ENCODE measurements at regions not wholly inside any gene's neighbourhood (a gene's known extent, or its start where the extent isn't known, plus 50 kb on each side); places are given as distances from the start of the nearest gene placed in this dataset.

- TF ChIP-seq CTCF (IDR thresholded peaks at IDR 0.05), result no peak
- no peak for DNase-seq
- no peaks in the 10 kb centered on the region for H3K27me3 Mint-ChIP-seq (ENCODE audit: low read depth, poor library complexity)
- no peaks in the 10 kb centered on the region for H3K4me1 Mint-ChIP-seq
- peaks cover 22% of the 10 kb centered on the region for H3K9me3 Mint-ChIP-seq
- H3K4me3 Mint-ChIP-seq, result no peak overlapping the region
- no peak overlapping the region for H3K27ac Mint-ChIP-seq
- H3K36me3 Mint-ChIP-seq (ENCODE audit: low read depth), result no peaks in the 10 kb centered on the region
These were observed 197.9 kb downstream of the SUDS3 start for GRCh38 chr12:118574288-118574687.

- no peak overlapping the region for H3K27ac Mint-ChIP-seq
- H3K36me3 Mint-ChIP-seq (ENCODE audit: low read depth), result no peaks in the 10 kb centered on the region
- TF ChIP-seq CTCF (IDR thresholded peaks at IDR 0.05), result no peak
- H3K27me3 Mint-ChIP-seq (ENCODE audit: low read depth, poor library complexity), result no peaks in the 10 kb centered on the region
- H3K4me3 Mint-ChIP-seq, result no peak overlapping the region
- no peaks in the 10 kb centered on the region for H3K4me1 Mint-ChIP-seq
- H3K9me3 Mint-ChIP-seq, result peaks cover 10% of the 10 kb centered on the region
- DNase-seq, result no peak
These were observed 199.4 kb downstream of the SUDS3 start for GRCh38 chr12:118575730-118576129.

- H3K4me3 Mint-ChIP-seq, result no peak overlapping the region
- H3K9me3 Mint-ChIP-seq, result no peaks in the 10 kb centered on the region
These were observed 205.0 kb downstream of the SUDS3 start for GRCh38 chr12:118581371-118581770.

DNA sequence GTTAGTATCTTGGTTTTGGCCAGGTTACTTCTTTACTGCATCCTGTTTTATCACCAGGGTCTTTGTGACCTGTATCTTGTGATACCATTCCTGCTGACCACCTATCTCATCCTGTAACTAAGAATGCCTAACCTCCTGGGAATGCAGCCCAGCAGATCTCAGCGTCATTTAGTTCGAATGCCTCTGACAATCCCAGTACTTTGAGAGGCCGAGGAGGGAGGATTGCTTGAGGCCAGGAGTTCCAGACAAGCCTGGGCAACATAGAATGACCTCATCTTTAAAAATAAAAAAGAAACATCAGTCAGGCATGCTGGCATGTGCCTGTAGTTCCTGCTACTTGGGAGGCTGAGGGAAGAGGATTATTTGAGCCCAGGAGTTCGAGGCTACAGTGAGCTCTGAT lies 206.5 kb downstream of the SUDS3 start:
- Mint-ChIP-seq H3K27ac (no peak overlapping the region), H3K4me3 (no peak overlapping the region), H3K4me1 (no peaks in the 10 kb centered on the region), H3K36me3 (ENCODE audit: low read depth) (no peaks in the 10 kb centered on the region), H3K9me3 (no peaks in the 10 kb centered on the region), H3K27me3 (ENCODE audit: low read depth, poor library complexity) (peaks cover 7% of the 10 kb centered on the region)
- no peak for DNase-seq
- no peak for TF ChIP-seq CTCF (IDR thresholded peaks at IDR 0.05)

More at GRCh38 chr12:118581371-118581770, 205.0 kb downstream of the SUDS3 start:
- Mint-ChIP-seq H3K36me3 (ENCODE audit: low read depth) (no peaks in the 10 kb centered on the region), H3K27ac (no peak overlapping the region), H3K27me3 (ENCODE audit: low read depth, poor library complexity) (peaks cover 7% of the 10 kb centered on the region), H3K4me1 (no peaks in the 10 kb centered on the region)
- no peak for DNase-seq
- TF ChIP-seq CTCF (IDR thresholded peaks at IDR 0.05), result no peak

- H3K36me3 Mint-ChIP-seq (ENCODE audit: low read depth), result no peaks in the 10 kb centered on the region
- H3K27me3 Mint-ChIP-seq (ENCODE audit: low read depth, poor library complexity), result peaks cover 18% of the 10 kb centered on the region
- no peaks in the 10 kb centered on the region for H3K9me3 Mint-ChIP-seq
- no peak for DNase-seq
- no peak for TF ChIP-seq CTCF (IDR thresholded peaks at IDR 0.05)
- H3K4me1 Mint-ChIP-seq, result no peaks in the 10 kb centered on the region
- no peak overlapping the region for H3K4me3 Mint-ChIP-seq
- H3K27ac Mint-ChIP-seq, result no peak overlapping the region
These were observed 210.1 kb downstream of the SUDS3 start for GRCh38 chr12:118586433-118586832.

- H3K36me3 Mint-ChIP-seq (ENCODE audit: low read depth), result no peaks in the 10 kb centered on the region
- no peaks in the 10 kb centered on the region for H3K4me1 Mint-ChIP-seq
- peaks cover 20% of the 10 kb centered on the region for H3K27me3 Mint-ChIP-seq (ENCODE audit: low read depth, poor library complexity)
- no peak overlapping the region for H3K27ac Mint-ChIP-seq
- H3K4me3 Mint-ChIP-seq, result no peak overlapping the region
- DNase-seq, result no peak
- no peaks in the 10 kb centered on the region for H3K9me3 Mint-ChIP-seq
- TF ChIP-seq CTCF (IDR thresholded peaks at IDR 0.05), result no peak
These were observed 212.8 kb downstream of the SUDS3 start for GRCh38 chr12:118589162-118589561.
